Parathyroid adenoma (tissue), 2 donors: ENCODE measurements at regions not wholly inside any gene's neighbourhood (a gene's known extent, or its start where the extent isn't known, plus 50 kb on each side); places are given as distances from the start of the nearest gene placed in this dataset.

Source experiments
- H2AFZ ChIP-seq: fragments of 300-600 bp; sonication (generic); one replicate; pipeline ENCODE4 v1.7.0; 2017; ENCODE audit warnings: antibody characterized with exemption, mild to moderate bottlenecking
- H3K27ac ChIP-seq: fragments of 300-600 bp; sonication (generic); one replicate; pipeline ENCODE4 v1.7.0; 2017
- H3K27me3 ChIP-seq: fragments of 300-600 bp; sonication (generic); one replicate; pipeline ENCODE4 v1.7.0; 2017; ENCODE audit warnings: low read length; ENCODE audit not compliant: control insufficient read depth, insufficient read depth
- H3K36me3 ChIP-seq: fragments of 300-600 bp; sonication (generic); one replicate; pipeline ENCODE4 v1.7.0; 2017; ENCODE audit warnings: low read length; ENCODE audit not compliant: control insufficient read depth, insufficient read depth
- H3K4me1 ChIP-seq: fragments of 300-600 bp; sonication (generic); one replicate; pipeline ENCODE4 v1.7.0; 2017; ENCODE audit warnings: control low read depth
- H3K4me2 ChIP-seq: fragments of 300-600 bp; sonication (generic); one replicate; pipeline ENCODE4 v1.7.0; 2017; ENCODE audit warnings: low read length
- H3K4me3 ChIP-seq: fragments of 300-600 bp; sonication (generic); one replicate; pipeline ENCODE4 v1.7.0; 2017; ENCODE audit warnings: low read depth, low read length
- H3K79me2 ChIP-seq: fragments of 300-600 bp; sonication (generic); one replicate; pipeline ENCODE4 v1.7.0; 2017; ENCODE audit warnings: control low read depth
- H3K9ac ChIP-seq: fragments of 300-600 bp; sonication (generic); one replicate; pipeline ENCODE4 v1.7.0; 2017; ENCODE audit warnings: mild to moderate bottlenecking
- H3K9me3 ChIP-seq: fragments of 300-600 bp; sonication (generic); one replicate; pipeline ENCODE4 v1.7.0; 2017; ENCODE audit warnings: low read length; ENCODE audit not compliant: control insufficient read depth
- TF ChIP-seq, protein P1 (sequence below): fragments of 300-600 bp; sonication (generic); IDR thresholded peaks from one replicate; pipeline ENCODE4 v1.7.0; 2017; ENCODE audit warnings: antibody characterized with exemption, mild to moderate bottlenecking
- donor health status: primary hyperparathyroidism.

- no peak overlapping the region for H3K9ac ChIP-seq
- H3K9me3 ChIP-seq, result no peaks in the 10 kb centered on the region
- no peaks in the 10 kb centered on the region for H3K79me2 ChIP-seq
- no peaks in the 10 kb centered on the region for H3K4me1 ChIP-seq
- no peak overlapping the region for H3K4me2 ChIP-seq
- TF ChIP-seq, protein P1, sequence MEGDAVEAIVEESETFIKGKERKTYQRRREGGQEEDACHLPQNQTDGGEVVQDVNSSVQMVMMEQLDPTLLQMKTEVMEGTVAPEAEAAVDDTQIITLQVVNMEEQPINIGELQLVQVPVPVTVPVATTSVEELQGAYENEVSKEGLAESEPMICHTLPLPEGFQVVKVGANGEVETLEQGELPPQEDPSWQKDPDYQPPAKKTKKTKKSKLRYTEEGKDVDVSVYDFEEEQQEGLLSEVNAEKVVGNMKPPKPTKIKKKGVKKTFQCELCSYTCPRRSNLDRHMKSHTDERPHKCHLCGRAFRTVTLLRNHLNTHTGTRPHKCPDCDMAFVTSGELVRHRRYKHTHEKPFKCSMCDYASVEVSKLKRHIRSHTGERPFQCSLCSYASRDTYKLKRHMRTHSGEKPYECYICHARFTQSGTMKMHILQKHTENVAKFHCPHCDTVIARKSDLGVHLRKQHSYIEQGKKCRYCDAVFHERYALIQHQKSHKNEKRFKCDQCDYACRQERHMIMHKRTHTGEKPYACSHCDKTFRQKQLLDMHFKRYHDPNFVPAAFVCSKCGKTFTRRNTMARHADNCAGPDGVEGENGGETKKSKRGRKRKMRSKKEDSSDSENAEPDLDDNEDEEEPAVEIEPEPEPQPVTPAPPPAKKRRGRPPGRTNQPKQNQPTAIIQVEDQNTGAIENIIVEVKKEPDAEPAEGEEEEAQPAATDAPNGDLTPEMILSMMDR, result no peak
- no peaks in the 10 kb centered on the region for H3K27me3 ChIP-seq
- H3K27ac ChIP-seq, result no peak overlapping the region
- H3K36me3 ChIP-seq, result no peaks in the 10 kb centered on the region
- H3K4me3 ChIP-seq, result no peak overlapping the region
- H2AFZ ChIP-seq, result no peak overlapping the region
Measured at GRCh38 chr1:208868554-208868953, 624.4 kb upstream of the PLXNA2 start.

DNA sequence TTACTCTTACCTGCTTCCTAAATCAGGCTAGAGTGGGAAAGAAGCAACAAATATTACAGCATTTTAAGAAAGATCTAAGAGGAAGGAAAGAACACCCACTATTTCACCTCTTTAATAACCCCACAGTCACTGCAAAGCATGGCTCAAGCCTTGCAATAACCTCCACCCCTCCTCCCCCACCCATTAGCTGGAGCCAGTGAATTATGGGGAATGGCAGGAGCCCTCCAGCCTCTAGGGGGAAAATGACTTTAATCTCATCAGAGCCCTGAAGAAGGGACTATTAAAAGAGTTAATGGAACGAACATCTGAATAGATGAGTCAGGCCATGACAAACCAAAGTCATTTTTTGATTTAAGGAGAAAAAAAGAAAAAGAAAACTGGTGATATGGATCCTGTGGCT is 630.7 kb upstream of the PLXNA2 start:
- H3K9me3 ChIP-seq, result no peaks in the 10 kb centered on the region
- TF ChIP-seq, protein P1, result no peak
- H3K4me3 ChIP-seq, result no peak overlapping the region
- H3K9ac ChIP-seq, result no peak overlapping the region
- H3K36me3 ChIP-seq, result no peaks in the 10 kb centered on the region
- no peaks in the 10 kb centered on the region for H3K27me3 ChIP-seq
- H2AFZ ChIP-seq, result no peak overlapping the region
- no peak overlapping the region for H3K4me2 ChIP-seq
- no peaks in the 10 kb centered on the region for H3K4me1 ChIP-seq
- H3K79me2 ChIP-seq, result no peaks in the 10 kb centered on the region
- H3K27ac ChIP-seq, result no peak overlapping the region

DNA sequence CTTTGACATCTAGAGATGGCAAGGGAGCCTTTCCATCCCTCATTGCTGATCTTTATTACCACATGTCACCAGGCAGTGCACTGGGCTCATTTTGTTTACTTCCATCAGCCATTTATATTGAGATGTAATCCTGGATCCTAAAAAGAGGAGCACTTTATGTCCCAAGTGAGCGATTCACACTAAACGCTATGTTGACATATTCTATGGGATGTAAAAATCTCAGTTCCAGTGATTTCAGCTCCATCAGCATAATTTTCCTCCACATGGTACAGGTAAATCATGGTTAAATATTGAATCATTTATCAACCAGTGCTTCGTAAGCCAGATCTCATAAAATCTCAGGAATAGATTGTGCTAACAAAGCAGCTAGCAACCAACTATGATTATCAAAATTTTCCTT is 634.8 kb upstream of the PLXNA2 start:
- H3K27me3 ChIP-seq, result no peaks in the 10 kb centered on the region
- H3K9me3 ChIP-seq, result no peaks in the 10 kb centered on the region
- H3K36me3 ChIP-seq, result no peaks in the 10 kb centered on the region
- no peak overlapping the region for H3K4me2 ChIP-seq
- no peaks in the 10 kb centered on the region for H3K79me2 ChIP-seq
- TF ChIP-seq, protein P1, result no peak
- no peak overlapping the region for H3K4me3 ChIP-seq
- no peak overlapping the region for H3K9ac ChIP-seq
- H3K4me1 ChIP-seq, result no peaks in the 10 kb centered on the region
- H2AFZ ChIP-seq, result no peak overlapping the region
- no peak overlapping the region for H3K27ac ChIP-seq

GRCh38 chr1:208880433-208881100 is 636.4 kb upstream of the PLXNA2 start:
- no peak overlapping the region for H3K27ac ChIP-seq

More at GRCh38 chr1:208880433-208881100, 636.4 kb upstream of the PLXNA2 start:
- no peak overlapping the region for H3K4me3 ChIP-seq
- no peaks in the 10 kb centered on the region for H3K79me2 ChIP-seq
- H3K4me2 ChIP-seq, result no peak overlapping the region
- H2AFZ ChIP-seq, result no peak overlapping the region
- no peak overlapping the region for H3K9ac ChIP-seq
- no peaks in the 10 kb centered on the region for H3K9me3 ChIP-seq
- no peaks in the 10 kb centered on the region for H3K4me1 ChIP-seq
- TF ChIP-seq, protein P1, result no peak
- H3K36me3 ChIP-seq, result no peaks in the 10 kb centered on the region
- no peaks in the 10 kb centered on the region for H3K27me3 ChIP-seq
